GM13977 (cell line): ENCODE measurements at regions not wholly inside any gene's neighbourhood (a gene's known extent, or its start where the extent isn't known, plus 50 kb on each side); places are given as distances from the start of the nearest gene placed in this dataset.

Experiments
- DNase-seq: peaks from one replicate; pipeline ENCODE4 v3.0.0; 2012; ENCODE audit warnings: low spot score
- CTCF ChIP-seq: IDR thresholded peaks from 2 replicates; pipeline ENCODE4 v1.5.1; 2012; ENCODE audit warnings: mild to moderate bottlenecking, control low read depth; ENCODE audit not compliant: insufficient read depth; ENCODE audit errors: extremely low read depth, missing control alignments
- in situ Hi-C: fragments of 300-500 bp; cut with MboI; formaldehyde crosslinking; loops from one replicate; pipeline ENCODE4 v1.12.0; 2022; ENCODE audit warnings: low sequenced_read_pairs, low pct_unique_long_range_greater_than_20kb, mixed read lengths, inconsistent platforms; ENCODE audit not compliant: unreplicated experiment

DNA sequence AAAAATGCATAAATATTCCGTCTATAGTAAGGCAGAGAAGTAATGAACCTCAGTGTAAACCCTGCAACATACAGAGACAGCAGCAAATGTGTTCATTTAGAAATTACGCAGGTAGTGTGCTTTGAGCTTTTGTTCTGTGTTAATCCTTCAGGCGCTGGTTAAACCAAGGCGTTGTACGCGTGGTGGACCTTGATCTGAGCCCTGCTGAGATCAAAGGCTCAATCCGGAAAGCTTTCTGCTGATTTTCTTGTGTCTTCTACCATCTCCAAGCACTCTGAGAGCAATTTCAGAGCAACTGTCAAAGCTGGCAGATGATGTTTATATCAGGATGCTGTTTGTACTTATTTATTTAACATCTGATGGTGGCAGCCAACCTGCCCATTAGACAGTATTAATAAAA, 382.8 kb downstream of the CDH26 start:
- DNase-seq = no peak
- in situ Hi-C loops = no loop called here
- no peak for TF ChIP-seq CTCF

DNA sequence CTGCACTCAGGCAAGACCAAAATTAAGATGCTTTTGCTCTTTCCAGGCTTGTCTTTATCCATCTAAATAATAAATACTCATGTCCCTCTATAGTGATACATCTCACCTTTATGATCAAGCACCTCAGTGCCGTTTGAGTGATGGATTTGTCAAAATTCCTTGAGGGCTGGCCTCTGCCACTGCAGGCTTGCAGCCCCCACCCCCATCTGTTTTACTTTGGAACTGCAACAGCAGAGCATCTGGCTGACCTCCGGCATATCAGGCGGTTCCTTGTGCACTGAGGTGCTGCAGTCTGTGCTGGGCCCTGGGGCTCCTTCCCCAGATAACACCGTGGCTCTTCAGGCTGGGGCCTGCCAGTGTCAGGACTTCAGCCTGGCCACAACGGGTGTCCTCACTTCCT, 386.9 kb downstream of the CDH26 start:
- no peak for TF ChIP-seq CTCF
- in situ Hi-C loops = no loop called here
- DNase-seq = no peak

DNA sequence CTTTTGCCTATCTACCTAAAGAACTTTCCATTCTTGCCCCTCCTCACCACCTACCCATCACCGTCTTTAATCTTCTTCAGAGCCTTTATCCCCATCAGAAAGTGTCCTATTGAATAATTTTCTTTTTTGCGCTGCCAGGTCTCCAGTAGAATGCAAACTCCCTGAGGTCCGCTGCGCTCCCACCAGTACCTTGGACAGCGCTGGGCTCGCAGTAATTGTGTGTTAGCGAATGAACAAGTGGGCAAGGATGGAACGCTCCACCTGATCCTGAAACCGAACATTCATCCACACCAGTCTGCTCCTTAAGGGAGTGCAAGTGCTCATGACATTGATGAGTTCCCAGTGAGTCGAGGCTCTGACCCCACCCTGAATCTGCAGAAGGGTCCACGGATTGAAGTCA, 391.2 kb downstream of the CDH26 start:
- no peak for TF ChIP-seq CTCF
- in situ Hi-C loops = no loop called here
- no peak for DNase-seq

DNA sequence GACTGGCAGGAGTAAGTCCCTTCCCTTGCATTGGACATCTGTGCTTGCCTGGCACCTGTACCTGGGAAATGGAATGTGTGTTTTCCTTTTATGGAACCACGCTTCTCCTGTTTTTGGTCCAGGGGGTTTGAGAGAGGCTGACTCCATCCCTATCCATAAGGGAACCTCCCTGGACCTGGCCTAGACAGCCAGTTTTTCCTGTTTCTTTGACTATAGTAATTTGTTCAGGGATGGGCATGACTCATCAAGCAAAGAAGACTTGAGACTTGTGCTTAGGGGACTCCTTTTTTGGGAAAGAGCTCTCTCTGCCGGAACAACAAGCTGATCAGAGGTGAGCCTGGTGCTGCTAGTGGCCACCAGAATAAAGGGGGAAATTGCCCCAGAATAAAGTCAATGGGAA, 393.8 kb downstream of the CDH26 start:
- no peak for DNase-seq
- TF ChIP-seq CTCF = no peak
- in situ Hi-C loops = no loop called here

GRCh38 chr20:60352596-60352995, 394.4 kb downstream of the CDH26 start:
- in situ Hi-C loops = no loop called here
- no peak for DNase-seq
- TF ChIP-seq CTCF = no peak

DNA sequence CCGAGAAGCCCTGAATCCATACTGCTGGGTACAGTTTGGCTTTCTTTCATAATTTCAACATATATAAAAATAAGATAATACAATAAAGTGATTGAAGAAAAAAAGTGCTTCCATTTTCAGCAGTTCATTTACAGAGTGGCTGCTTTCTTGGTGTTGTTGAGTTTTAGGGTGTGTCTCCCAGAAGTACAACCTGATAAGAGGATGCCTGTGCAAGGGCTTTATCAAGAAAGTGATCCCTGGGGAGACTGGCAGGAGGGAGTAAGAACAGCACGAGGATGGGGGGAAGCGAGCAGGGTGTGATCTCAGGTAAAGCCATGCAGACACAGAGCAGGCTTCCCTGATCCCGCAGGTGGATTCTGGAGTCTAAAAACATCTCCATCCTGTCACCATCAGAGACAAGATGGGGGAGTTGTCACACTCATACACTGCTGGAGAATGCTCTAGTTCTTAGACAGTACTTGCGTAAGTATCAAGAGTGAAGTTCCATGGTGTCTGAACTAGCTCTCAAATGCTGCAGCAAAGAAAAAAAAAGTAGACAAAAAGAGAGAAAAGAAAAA, 395.9 kb downstream of the CDH26 start:
- in situ Hi-C loops = no loop called here
- no peak for TF ChIP-seq CTCF
- DNase-seq = no peak

- no peak for DNase-seq
- no peak for TF ChIP-seq CTCF
- in situ Hi-C loops = no loop called here
These were observed 399.9 kb downstream of the CDH26 start for GRCh38 chr20:60358101-60358500.
